Fibroblast of the aortic adventitia (primary cell): ENCODE measurements at regions not wholly inside any gene's neighbourhood (a gene's known extent, or its start where the extent isn't known, plus 50 kb on each side); places are given as distances from the start of the nearest gene placed in this dataset.

Experiments used
- DNase-seq: peaks from one replicate; pipeline ENCODE4 v3.0.0-alpha.2; 2010; ENCODE audit warnings: low read depth
- H3K4me3 ChIP-seq: 2 replicates; pipeline ENCODE4 v1.5.1; 2011; ENCODE audit warnings: low read depth, mild to moderate bottlenecking, control low read depth, low read length, moderate library complexity
- TF ChIP-seq, protein P1 (sequence below): IDR thresholded peaks from 2 replicates; pipeline ENCODE4 v1.5.1; 2011; ENCODE audit warnings: mild to moderate bottlenecking, low read length, control low read depth, inconsistent platforms; ENCODE audit not compliant: insufficient read depth

DNA sequence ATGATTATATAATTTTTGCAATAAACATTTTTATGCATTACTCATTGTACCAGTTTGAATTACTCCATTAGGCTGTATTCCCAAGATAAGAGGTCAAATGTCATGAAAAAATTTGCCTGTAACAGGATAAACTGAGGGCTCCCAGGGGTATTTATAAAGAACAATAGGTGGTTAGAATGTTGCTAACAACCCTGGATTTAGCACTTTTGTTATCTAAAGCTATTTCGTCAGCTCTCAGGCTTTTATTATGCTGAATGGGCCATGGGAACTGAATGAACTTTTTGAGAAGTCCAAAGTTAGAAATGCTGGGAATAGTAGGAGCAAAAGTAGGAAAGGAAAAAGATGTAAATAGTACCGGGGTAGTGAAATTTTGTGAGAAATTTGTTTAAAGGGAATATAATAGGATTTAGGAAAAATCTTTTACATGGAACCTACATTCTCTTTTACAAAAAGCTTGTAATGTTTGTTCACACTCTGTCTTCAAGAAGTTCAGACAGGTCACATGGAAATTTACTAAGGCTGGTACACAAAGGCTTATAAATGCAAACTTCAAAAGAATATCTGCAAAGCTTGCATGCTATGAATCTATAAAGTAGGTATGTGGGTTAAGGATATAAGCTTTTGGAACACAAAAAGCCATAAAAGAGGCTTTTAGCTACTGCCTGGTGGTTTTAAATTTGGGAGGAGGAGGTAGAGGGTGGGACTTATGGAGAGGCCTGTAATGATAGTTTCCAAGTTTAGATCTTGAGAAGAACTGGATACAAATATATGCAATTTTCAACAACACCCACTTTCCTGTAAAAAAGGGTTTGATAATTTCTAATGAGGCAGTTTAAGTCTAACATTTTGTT, 445.8 kb upstream of the NAALADL2 start:
- DNase-seq: no peak
- TF ChIP-seq, protein P1, sequence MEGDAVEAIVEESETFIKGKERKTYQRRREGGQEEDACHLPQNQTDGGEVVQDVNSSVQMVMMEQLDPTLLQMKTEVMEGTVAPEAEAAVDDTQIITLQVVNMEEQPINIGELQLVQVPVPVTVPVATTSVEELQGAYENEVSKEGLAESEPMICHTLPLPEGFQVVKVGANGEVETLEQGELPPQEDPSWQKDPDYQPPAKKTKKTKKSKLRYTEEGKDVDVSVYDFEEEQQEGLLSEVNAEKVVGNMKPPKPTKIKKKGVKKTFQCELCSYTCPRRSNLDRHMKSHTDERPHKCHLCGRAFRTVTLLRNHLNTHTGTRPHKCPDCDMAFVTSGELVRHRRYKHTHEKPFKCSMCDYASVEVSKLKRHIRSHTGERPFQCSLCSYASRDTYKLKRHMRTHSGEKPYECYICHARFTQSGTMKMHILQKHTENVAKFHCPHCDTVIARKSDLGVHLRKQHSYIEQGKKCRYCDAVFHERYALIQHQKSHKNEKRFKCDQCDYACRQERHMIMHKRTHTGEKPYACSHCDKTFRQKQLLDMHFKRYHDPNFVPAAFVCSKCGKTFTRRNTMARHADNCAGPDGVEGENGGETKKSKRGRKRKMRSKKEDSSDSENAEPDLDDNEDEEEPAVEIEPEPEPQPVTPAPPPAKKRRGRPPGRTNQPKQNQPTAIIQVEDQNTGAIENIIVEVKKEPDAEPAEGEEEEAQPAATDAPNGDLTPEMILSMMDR: no peak
- H3K4me3 ChIP-seq: no peak overlapping the region

DNA sequence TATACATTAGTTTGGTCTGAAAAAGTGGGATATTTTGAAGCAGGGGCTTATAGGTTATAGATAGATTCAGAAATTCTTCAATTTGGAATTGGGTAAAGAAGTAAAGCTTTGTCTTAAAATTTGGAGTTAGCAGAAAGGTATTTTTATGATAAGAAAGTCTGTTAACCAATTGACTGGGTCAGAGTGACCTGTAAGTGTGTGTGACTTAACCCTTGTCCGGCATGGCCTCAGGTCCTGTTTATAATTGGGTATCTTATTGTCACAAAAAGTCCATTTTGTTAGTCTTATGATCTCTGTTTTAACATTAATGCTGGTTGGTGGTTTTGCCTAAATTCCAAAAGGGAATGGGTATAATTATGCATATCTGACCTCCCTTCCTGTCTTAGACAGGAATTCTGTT, 444.2 kb upstream of the NAALADL2 start:
- TF ChIP-seq, protein P1: no peak
- DNase-seq: no peak
- no peak overlapping the region for H3K4me3 ChIP-seq

GRCh38 chr3:174417573-174417972, 441.6 kb upstream of the NAALADL2 start:
- TF ChIP-seq, protein P1: no peak
- DNase-seq: no peak
- no peak overlapping the region for H3K4me3 ChIP-seq

DNA sequence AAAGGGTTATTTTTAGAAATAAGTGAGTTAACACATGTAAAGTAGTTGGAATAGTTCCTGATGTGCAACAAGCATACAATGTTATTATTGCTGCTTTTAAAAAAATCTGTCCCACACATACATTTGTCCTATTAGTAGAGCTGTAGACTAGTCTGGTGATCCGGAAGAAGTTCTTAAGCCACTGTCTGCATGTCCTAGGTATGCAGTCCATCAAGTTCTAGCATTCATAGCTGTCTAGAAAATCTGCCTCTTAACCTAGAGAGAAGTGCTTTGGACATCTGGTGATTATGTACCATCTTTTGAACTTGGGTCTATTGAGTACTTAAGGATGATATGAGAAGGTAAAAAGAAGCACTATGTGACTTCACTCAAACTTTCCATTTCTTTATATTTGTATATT, 439.9 kb upstream of the NAALADL2 start:
- no peak overlapping the region for H3K4me3 ChIP-seq
- TF ChIP-seq, protein P1: no peak
- no peak for DNase-seq

DNA sequence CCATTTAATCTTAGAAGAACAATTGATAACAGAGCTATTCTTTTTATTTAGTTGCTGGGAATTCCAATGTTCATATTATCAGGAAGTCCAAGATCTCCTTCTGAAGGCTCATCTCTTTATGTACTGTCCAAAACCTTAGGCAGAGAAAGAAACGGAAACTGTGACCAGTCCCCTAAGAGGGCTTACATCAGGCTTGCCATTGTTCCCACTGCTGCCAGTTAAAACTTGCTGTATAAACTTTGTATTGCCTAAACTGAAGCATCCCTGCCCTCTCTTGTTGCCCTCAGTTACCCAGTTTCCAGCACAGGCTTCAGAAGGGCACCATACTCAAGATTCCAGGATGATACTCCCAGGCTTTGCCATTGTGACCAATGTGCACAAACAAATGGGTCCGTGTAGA, 435.2 kb upstream of the NAALADL2 start:
- no peak overlapping the region for H3K4me3 ChIP-seq
- DNase-seq: no peak
- TF ChIP-seq, protein P1: no peak

DNA sequence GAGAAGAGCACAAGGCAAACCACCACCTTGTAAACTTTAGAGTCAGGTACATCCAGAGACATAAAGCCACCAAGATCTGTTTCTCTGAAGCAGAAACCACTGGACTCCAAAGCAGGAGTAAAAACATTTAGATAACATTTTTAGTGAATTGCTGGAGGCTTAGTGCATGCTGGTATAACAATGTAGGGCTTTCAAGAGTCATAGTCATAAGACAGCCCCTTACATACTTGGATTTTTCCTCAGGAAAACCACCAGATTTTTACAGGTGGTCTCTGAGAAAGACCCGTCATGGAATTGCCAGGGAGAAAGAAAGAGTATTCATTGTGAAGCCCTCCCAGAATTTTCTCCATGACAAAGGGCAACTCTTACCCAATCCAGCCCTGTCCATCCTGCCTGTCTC, 434.5 kb upstream of the NAALADL2 start:
- no peak overlapping the region for H3K4me3 ChIP-seq
- TF ChIP-seq, protein P1: no peak
- no peak for DNase-seq
